Stomach (tissue), 4 donors: ENCODE measurements at regions not wholly inside any gene's neighbourhood (a gene's known extent, or its start where the extent isn't known, plus 50 kb on each side); places are given as distances from the start of the nearest gene placed in this dataset.

Experiments
- CTCF ChIP-seq, 7 experiments: fragments of 450-650 bp in 4 of 7; fragments of 200-600 bp in 3 of 7; sonication (generic) in 3 of 7; IDR thresholded peaks; one replicate each; pipeline ENCODE4 v1.5.1; 2016 to 2019; ENCODE audit warnings: antibody characterized with exemption in 7 of 7, control low read depth in 2 of 7, mild to moderate bottlenecking in 1 of 7
- EP300 ChIP-seq: sonication (generic); formaldehyde crosslinking; IDR thresholded peaks from one replicate; pipeline ENCODE4 v1.6.1; 2017; ENCODE audit warnings: antibody characterized with exemption

- no peak for TF ChIP-seq CTCF (IDR thresholded peaks at IDR 0.05)
- no peak for TF ChIP-seq EP300
Observed at GRCh38 chr1:79781261-79781660, 774.7 kb upstream of the ADGRL4 start.
